RWPE1 (cell line): ENCODE measurements at regions not wholly inside any gene's neighbourhood (a gene's known extent, or its start where the extent isn't known, plus 50 kb on each side); places are given as distances from the start of the nearest gene placed in this dataset.

Experiments used
- CTCF ChIA-PET: fragments of 350-600 bp; sonication (Branson Sonifier 250); formaldehyde crosslinking; extraction: SDS; loops from one replicate; lab custom pipeline; 2021; lab: Yijun Ruan, JAX
- POLR2A ChIA-PET: fragments of 400-600 bp; formaldehyde crosslinking; extraction: SDS; loops from one replicate; lab custom pipeline; 2020; ENCODE audit warnings: antibody characterized with exemption; ENCODE audit not compliant: low non-redundant PET; lab: Yijun Ruan, JAX
- DNase-seq: peaks from one replicate; pipeline ENCODE4 v3.0.0; 2012; ENCODE audit warnings: low spot score
- H3K27ac ChIP-seq: fragments of 450-650 bp; 2 replicates; pipeline ENCODE4 v1.5.1; 2017
- CTCF ChIP-seq: fragments of 450-650 bp; conservative IDR thresholded peaks from 2 replicates; pipeline ENCODE4 v1.5.1; 2017; ENCODE audit warnings: low read depth, mild to moderate bottlenecking

GRCh38 chr1:59237900-59238299 lies 59.0 kb upstream of the FGGY start:
- no peak overlapping the region for H3K27ac ChIP-seq
- ChIA-PET POLR2A (no interaction called here), CTCF (no interaction called here)
- DNase-seq: no peak
- TF ChIP-seq CTCF: no peak

- no peak overlapping the region for H3K27ac ChIP-seq
- POLR2A ChIA-PET: no interaction called here
- CTCF ChIA-PET: no interaction called here
- no peak for DNase-seq
- TF ChIP-seq CTCF: no peak
Observed at GRCh38 chr1:59238333-59238934, 58.5 kb upstream of the FGGY start.

- CTCF ChIA-PET: no interaction called here
- no peak for TF ChIP-seq CTCF
Observed at GRCh38 chr1:59238993-59239392, 57.9 kb upstream of the FGGY start.

GRCh38 chr1:59241909-59242308 lies 55.0 kb upstream of the FGGY start:
- ChIA-PET CTCF (no interaction called here), POLR2A (no interaction called here)
- TF ChIP-seq CTCF: no peak
- DNase-seq: no peak
- no peak overlapping the region for H3K27ac ChIP-seq

More at GRCh38 chr1:59238993-59239392, 57.9 kb upstream of the FGGY start:
- H3K27ac ChIP-seq: no peak overlapping the region
- DNase-seq: no peak
- POLR2A ChIA-PET: no interaction called here

- CTCF ChIA-PET: no interaction called here
- POLR2A ChIA-PET: no interaction called here
- no peak for TF ChIP-seq CTCF
- DNase-seq: no peak
- no peak overlapping the region for H3K27ac ChIP-seq
Observed at GRCh38 chr1:59242370-59242769, 54.5 kb upstream of the FGGY start.

GRCh38 chr1:59243550-59243949 lies 53.3 kb upstream of the FGGY start:
- ChIA-PET CTCF (no interaction called here), POLR2A (no interaction called here)
- no peak for DNase-seq
- no peak for TF ChIP-seq CTCF
- no peak overlapping the region for H3K27ac ChIP-seq
